Middle frontal gyrus (tissue), 1 donor: ENCODE measurements at regions not wholly inside any gene's neighbourhood (a gene's known extent, or its start where the extent isn't known, plus 50 kb on each side); places are given as distances from the start of the nearest gene placed in this dataset.
"Not testable (repeated sequence)": the region's sequence is repeated elsewhere in the genome, so short reads cannot be mapped to it uniquely, and the experiment has no call there.

Source experiments
- DNase-seq: peaks from one replicate; pipeline ENCODE4 v3.0.0-alpha.2; 2015; ENCODE audit warnings: low spot score; ENCODE audit errors: extremely low spot score

GRCh38 chr9:10835791-10836463 is 223.1 kb upstream of the PTPRD start:
- DNase-seq: no peak

- no peak for DNase-seq
Observed at GRCh38 chr9:10843151-10843550, 230.3 kb upstream of the PTPRD start.

- no peak for DNase-seq
Observed at GRCh38 chr9:10855847-10856246, 243.0 kb upstream of the PTPRD start.

- DNase-seq: no peak
Observed at GRCh38 chr9:10858817-10859216, 246.0 kb upstream of the PTPRD start.

- DNase-seq: no peak
Observed at GRCh38 chr9:10863476-10863875, 250.7 kb upstream of the PTPRD start.

GRCh38 chr9:10867194-10867593 is 254.4 kb upstream of the PTPRD start:
- no peak for DNase-seq

- no peak for DNase-seq
Observed at GRCh38 chr9:10869687-10870086, 256.9 kb upstream of the PTPRD start.

- DNase-seq: no peak
Observed at GRCh38 chr9:10873999-10874398, 261.2 kb upstream of the PTPRD start.

GRCh38 chr9:10875752-10876151 is 262.9 kb upstream of the PTPRD start:
- no peak for DNase-seq

GRCh38 chr9:10876333-10876732 is 263.5 kb upstream of the PTPRD start:
- no peak for DNase-seq

GRCh38 chr9:10890266-10890665 is 277.5 kb upstream of the PTPRD start:
- not testable (repeated sequence) for DNase-seq

GRCh38 chr9:10899509-10899908 is 286.7 kb upstream of the PTPRD start:
- no peak for DNase-seq

- no peak for DNase-seq
Observed at GRCh38 chr9:10903969-10904368, 291.2 kb upstream of the PTPRD start.

GRCh38 chr9:10910779-10911178 is 298.0 kb upstream of the PTPRD start:
- no peak for DNase-seq

GRCh38 chr9:10911373-10911772 is 298.6 kb upstream of the PTPRD start:
- DNase-seq: no peak

GRCh38 chr9:10917001-10917400 is 304.2 kb upstream of the PTPRD start:
- no peak for DNase-seq

- no peak for DNase-seq
Observed at GRCh38 chr9:10921671-10922070, 308.9 kb upstream of the PTPRD start.

GRCh38 chr9:10925896-10926295 is 313.1 kb upstream of the PTPRD start:
- DNase-seq: no peak

GRCh38 chr9:10928372-10928771 is 315.6 kb upstream of the PTPRD start:
- no peak for DNase-seq

- no peak for DNase-seq
Observed at GRCh38 chr9:10930081-10930480, 317.3 kb upstream of the PTPRD start.

- no peak for DNase-seq
Observed at GRCh38 chr9:10946676-10947410, 334.0 kb upstream of the PTPRD start.

GRCh38 chr9:10957878-10958277 is 345.1 kb upstream of the PTPRD start:
- no peak for DNase-seq

- no peak for DNase-seq
Observed at GRCh38 chr9:10961883-10962282, 349.1 kb upstream of the PTPRD start.
